NCI-H460 (cell line): ENCODE measurements at regions not wholly inside any gene's neighbourhood (a gene's known extent, or its start where the extent isn't known, plus 50 kb on each side); places are given as distances from the start of the nearest gene placed in this dataset.

ENCODE experiments used
- DNase-seq: peaks from one replicate; pipeline ENCODE4 v3.0.0-alpha.2; 2016; ENCODE audit warnings: low read depth; ENCODE audit errors: extremely low read depth

- no peak for DNase-seq
These were observed 231.5 kb upstream of the SPRED2 start for GRCh38 chr2:65663831-65664407.

- no peak for DNase-seq
These were observed 230.4 kb upstream of the SPRED2 start for GRCh38 chr2:65662654-65663432.

GRCh38 chr2:65661980-65662653, 229.7 kb upstream of the SPRED2 start:
- DNase-seq, result no peak

DNA sequence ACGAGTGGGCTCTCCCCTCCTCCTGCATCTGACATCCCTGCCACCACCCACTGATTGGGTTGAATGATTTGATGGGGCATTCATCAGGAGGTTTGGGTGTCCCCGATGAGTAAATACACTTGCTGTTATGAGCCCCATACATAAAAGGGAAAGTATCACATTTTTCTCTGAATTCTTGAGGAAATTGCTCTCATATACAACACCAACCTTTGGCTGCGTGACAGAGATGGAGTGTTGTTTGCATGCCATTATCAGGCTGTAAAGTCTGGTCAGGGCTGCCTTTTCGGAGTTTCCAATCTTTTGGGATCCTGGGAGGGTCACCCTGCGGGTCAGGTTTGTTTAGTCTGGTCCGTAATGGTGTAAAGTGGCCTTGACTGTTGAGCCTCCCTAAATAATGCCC, 227.9 kb upstream of the SPRED2 start:
- no peak for DNase-seq

DNA sequence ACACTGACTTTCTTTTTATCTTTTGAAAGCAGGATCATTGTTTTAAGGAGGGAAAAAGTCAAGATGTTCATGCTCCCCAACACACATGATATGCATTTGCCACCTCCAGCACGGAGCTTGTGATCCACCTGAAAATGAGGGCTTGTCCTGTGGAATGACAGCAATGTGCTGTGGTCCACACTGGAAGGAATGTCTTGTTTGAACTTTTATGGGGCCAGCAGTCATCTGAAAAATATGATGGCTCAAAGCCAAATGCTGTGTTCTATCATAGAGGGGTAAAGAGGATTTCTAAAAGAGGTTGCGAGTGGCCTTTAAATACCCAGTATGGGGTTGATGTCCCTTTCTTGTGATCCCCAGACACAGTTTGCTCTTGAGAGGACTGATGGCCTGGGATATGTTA, 226.5 kb upstream of the SPRED2 start:
- DNase-seq, result no peak

GRCh38 chr2:65658266-65658665, 225.9 kb upstream of the SPRED2 start:
- DNase-seq, result no peak

DNA sequence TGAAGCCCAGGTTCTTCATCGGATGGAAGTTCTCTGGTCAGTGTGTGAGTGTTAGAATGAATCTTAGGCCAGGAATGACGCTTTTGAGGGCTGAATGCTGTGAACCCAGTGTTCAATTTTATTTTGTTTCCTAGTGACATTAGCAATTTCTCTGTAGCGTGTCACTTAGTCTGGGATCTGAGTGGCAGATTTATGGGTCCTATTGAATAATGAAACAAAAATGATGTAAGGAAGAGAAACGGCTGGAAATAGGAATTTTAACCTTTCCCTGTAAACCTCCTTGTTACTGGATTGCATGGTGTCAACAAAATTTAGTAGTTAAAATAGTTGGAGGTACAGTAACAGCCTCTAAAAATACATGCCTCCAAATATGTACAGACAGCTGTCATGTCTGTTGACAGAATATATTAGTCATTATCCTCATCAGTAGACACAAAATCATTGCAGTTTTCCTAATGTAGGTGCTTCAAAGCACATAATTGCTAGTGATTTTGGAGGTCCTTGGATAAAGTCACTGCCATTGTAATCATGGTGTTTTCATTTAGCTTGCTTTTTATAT, 223.8 kb upstream of the SPRED2 start:
- DNase-seq, result no peak

DNA sequence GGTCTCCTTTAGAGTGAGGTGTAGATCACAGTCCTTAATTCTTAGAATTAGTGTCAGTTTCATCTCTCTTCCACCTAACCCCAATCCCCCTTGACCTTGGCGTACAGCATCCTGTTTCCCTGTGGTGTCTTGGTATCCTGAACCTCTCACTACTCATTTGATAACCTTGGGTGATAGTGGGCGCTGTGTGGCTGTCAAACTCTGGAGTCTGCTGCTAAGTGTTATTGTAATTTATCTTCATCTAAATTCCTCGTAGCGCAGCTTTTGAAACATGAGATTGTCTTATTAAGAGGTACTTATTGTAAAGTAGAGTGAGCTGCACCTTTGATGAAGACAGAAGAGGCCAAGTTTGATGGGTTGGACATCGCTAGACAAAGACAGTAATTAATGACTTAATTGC, 222.6 kb upstream of the SPRED2 start:
- no peak for DNase-seq

DNA sequence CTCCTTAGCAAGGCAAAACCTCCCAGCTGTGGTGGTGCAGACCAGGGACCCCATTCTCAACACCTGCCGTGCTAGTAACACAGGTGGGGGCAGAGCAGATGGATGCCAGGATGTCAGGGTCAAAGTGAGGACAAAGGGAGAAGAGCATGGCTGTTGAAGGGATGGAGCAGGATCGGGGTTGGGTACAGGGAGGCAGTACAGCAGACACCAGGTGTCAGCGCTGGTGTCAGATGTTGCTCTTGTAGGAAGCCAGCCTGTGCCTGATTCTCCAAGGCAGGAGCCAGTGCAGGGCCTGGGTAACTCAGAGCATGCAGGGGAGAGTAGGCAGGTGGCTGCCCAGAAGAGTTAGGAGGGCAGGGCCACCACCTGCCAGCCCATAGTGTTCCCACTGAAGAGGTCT, 222.1 kb upstream of the SPRED2 start:
- DNase-seq, result no peak

DNA sequence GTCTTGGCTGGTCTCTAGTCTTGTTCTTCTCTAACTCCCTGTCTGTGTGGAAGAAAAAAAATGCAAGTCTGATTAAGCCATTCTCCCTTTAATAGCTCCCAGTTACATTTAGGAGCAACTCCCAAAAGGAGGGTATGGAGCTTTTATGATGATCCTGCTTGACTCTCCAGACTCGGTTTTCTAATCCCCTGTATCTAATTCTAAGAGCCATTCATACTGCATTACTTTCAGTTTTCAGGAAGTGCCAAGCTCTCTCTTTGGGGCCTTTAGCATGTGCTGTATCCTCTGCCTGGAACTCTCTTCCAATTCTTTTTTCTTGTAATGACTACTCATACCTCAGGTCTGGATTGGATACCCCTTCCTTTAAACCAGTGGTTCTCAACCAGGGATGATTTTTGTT, 219.7 kb upstream of the SPRED2 start:
- DNase-seq, result no peak

- no peak for DNase-seq
These were observed 217.6 kb upstream of the SPRED2 start for GRCh38 chr2:65649811-65650589.

DNA sequence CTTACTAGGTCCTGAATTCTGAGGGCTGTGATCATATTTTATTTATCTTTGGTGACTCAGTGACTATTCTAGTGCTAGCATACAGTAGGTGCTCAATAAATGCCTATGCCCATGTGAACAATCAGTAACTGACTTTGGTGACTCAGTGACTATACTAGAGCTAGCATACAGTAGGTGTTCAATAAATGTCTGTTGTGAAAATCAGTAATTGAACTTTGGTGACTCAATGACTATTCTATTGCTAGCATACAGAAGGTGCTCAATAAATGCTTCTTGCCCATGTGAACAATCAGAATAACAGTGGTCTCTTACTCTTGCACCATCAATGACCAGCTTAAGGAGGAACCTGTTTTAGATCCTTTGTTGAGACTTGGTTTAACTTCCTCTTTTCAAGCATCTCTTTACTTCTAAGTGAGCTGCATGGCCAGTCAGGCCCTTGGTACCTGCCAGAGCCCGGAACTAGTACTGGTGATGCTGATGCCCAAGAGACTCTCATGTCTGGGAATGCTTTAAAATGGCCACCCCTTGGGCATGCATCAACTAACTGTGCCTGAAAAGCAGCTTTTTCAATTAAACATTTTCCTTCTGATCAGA, 214.9 kb upstream of the SPRED2 start:
- no peak for DNase-seq

- DNase-seq, result no peak
These were observed 208.3 kb upstream of the SPRED2 start for GRCh38 chr2:65640793-65641103.

GRCh38 chr2:65639156-65639864, 206.9 kb upstream of the SPRED2 start:
- DNase-seq, result no peak

DNA sequence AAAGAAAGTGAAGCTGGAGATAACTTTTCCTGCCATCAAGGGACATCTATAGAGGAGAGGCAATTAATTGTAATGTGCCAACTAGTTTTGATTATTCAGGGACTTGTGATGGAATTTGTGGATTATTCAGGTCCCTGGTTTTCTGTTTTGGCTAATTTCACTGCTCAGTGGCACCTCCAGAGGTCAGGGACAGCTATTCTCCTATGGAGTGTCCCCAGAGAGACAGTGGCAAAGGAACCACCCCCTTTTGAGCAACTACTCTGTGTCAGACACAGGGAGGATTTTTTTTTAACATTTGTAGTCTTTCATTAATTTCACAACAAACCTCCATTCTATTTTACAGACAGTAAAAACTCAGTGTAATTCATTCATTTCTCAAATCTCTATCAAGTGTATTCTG, 206.0 kb upstream of the SPRED2 start:
- DNase-seq, result peak; percentile 9

GRCh38 chr2:65636813-65637483, 204.5 kb upstream of the SPRED2 start:
- no peak for DNase-seq

- no peak for DNase-seq
These were observed 203.6 kb upstream of the SPRED2 start for GRCh38 chr2:65636024-65636423.

DNA sequence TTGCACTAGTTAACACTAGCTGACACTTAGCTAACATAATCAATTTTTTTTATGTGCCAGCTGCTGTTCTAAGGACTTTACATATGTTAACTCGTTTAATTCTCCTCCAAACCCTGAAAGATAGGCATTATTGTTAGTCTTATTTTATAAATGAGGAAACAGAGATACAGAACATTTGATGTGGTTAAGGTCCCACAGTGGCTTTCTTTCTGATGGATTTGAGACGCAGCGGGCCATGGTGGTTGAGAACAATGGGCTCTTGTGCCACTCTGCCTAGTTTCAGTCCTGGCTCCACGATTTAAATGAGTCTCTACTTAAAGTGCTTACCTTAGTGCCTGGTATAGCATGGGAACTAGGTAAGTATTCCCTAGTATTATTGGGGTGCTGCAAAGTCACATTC, 201.9 kb upstream of the SPRED2 start:
- no peak for DNase-seq

GRCh38 chr2:65630643-65631042, 198.2 kb upstream of the SPRED2 start:
- DNase-seq, result no peak

GRCh38 chr2:65628156-65628555, 195.8 kb upstream of the SPRED2 start:
- DNase-seq, result no peak
